HEK293 (cell line): ENCODE measurements at regions not wholly inside any gene's neighbourhood (a gene's known extent, or its start where the extent isn't known, plus 50 kb on each side); places are given as distances from the start of the nearest gene placed in this dataset.

Source experiments
- CTCF ChIA-PET: fragments of 350-600 bp; formaldehyde crosslinking; extraction: SDS; loops from one replicate; lab custom pipeline; 2021; ENCODE audit warnings: antibody characterized with exemption; lab: Yijun Ruan, JAX
- POLR2A ChIA-PET: fragments of 300-600 bp; formaldehyde crosslinking; extraction: SDS; loops from one replicate; lab custom pipeline; 2020; ENCODE audit warnings: antibody characterized with exemption, inconsistent platforms; lab: Yijun Ruan, JAX
- H3K27ac ChIP-seq: fragments of 200-500 bp; sonication (Bioruptor generic); 2 replicates; pipeline ENCODE4 v1.5.1; 2014; ENCODE audit warnings: low read depth, low read length, control low read depth, inconsistent platforms; ENCODE audit errors: extremely low read depth
- H3K36me3 ChIP-seq, 2 experiments: fragments of 200-500 bp in 1 of 2; sonication (Bioruptor generic) in 1 of 2; 1 replicate in 1 of 2; 2 replicates in 1 of 2; pipeline ENCODE4 v1.5.1; 2014 to 2017; ENCODE audit warnings: inconsistent platforms in 2 of 2, low read length in 2 of 2; ENCODE audit not compliant: control insufficient read depth in 2 of 2, insufficient read depth in 1 of 2
- H3K4me1 ChIP-seq: fragments of 200-500 bp; sonication (Bioruptor generic); 2 replicates; pipeline ENCODE4 v1.5.1; 2014; ENCODE audit warnings: mild to moderate bottlenecking, low read length, inconsistent platforms; ENCODE audit not compliant: control insufficient read depth, insufficient read depth
- H3K4me3 ChIP-seq: 2 replicates; pipeline ENCODE4 v1.5.1; 2011; ENCODE audit warnings: low read depth, mild to moderate bottlenecking, control low read depth, low read length, moderate library complexity
- H3K9me3 ChIP-seq: fragments of 200-500 bp; sonication (Bioruptor generic); 2 replicates; pipeline ENCODE4 v1.5.1; 2014; ENCODE audit warnings: low read depth, low read length, inconsistent platforms; ENCODE audit not compliant: control insufficient read depth, insufficient read depth
- GLI2 ChIP-seq: fragments of 450-650 bp; formaldehyde crosslinking; IDR thresholded peaks from 2 replicates; pipeline ENCODE4; 2017; ENCODE audit warnings: missing biosample characterization, missing genetic modification characterization, low read depth, borderline replicate concordance
- KLF1 ChIP-seq: fragments of 450-650 bp; formaldehyde crosslinking; IDR thresholded peaks from 2 replicates; pipeline ENCODE4 v1.5.1; 2016; ENCODE audit warnings: missing biosample characterization, missing genetic modification characterization
- REPIN1 ChIP-seq: fragments of 450-650 bp; formaldehyde crosslinking; IDR thresholded peaks from 2 replicates; pipeline ENCODE4 v1.5.1; 2017; ENCODE audit warnings: missing biosample characterization, missing genetic modification characterization, low read depth
- TCF7L2 ChIP-seq: IDR thresholded peaks from 2 replicates; pipeline ENCODE4 v1.6.1; 2011; ENCODE audit warnings: low read depth, mild to moderate bottlenecking, inconsistent platforms, low read length, moderate library complexity, borderline replicate concordance
- TRIM28 ChIP-seq: IDR thresholded peaks from 2 replicates; pipeline ENCODE4 v1.6.1; 2011; ENCODE audit warnings: low read length, control low read depth, borderline replicate concordance
- YY1 ChIP-seq: fragments of 450-650 bp; formaldehyde crosslinking; IDR thresholded peaks from 2 replicates; pipeline ENCODE4 v1.5.1; 2018; ENCODE audit warnings: missing biosample characterization, missing genetic modification characterization
- ZIC2 ChIP-seq: fragments of 450-650 bp; formaldehyde crosslinking; IDR thresholded peaks from 2 replicates; pipeline ENCODE4 v1.5.1; 2016; ENCODE audit warnings: missing biosample characterization, missing genetic modification characterization
- ZNF121 ChIP-seq: fragments of 450-650 bp; formaldehyde crosslinking; IDR thresholded peaks from 2 replicates; pipeline ENCODE4 v1.5.1; 2016; ENCODE audit warnings: missing biosample characterization, missing genetic modification characterization
- ZNF146 ChIP-seq: fragments of 450-650 bp; formaldehyde crosslinking; IDR thresholded peaks from 2 replicates; pipeline ENCODE4 v1.5.1; 2016; ENCODE audit warnings: missing biosample characterization, missing genetic modification characterization
- ZNF23 ChIP-seq: fragments of 450-650 bp; formaldehyde crosslinking; IDR thresholded peaks from 2 replicates; pipeline ENCODE4 v1.5.1; 2016; ENCODE audit warnings: missing biosample characterization, missing genetic modification characterization, borderline replicate concordance
- ZNF391 ChIP-seq: fragments of 450-650 bp; formaldehyde crosslinking; IDR thresholded peaks from 2 replicates; pipeline ENCODE4 v1.5.1; 2016; ENCODE audit warnings: low read depth, missing biosample characterization, missing genetic modification characterization, borderline replicate concordance
- ZNF416 ChIP-seq: fragments of 450-650 bp; formaldehyde crosslinking; IDR thresholded peaks from 2 replicates; pipeline ENCODE4 v1.5.1; 2016; ENCODE audit warnings: missing biosample characterization, missing genetic modification characterization
- ZNF426 ChIP-seq: fragments of 450-650 bp; formaldehyde crosslinking; IDR thresholded peaks from 2 replicates; pipeline ENCODE4 v1.5.1; 2017; ENCODE audit warnings: missing biosample characterization, missing genetic modification characterization, mild to moderate bottlenecking, inconsistent platforms, moderate library complexity
- ZNF433 ChIP-seq: fragments of 450-650 bp; formaldehyde crosslinking; IDR thresholded peaks from 2 replicates; pipeline ENCODE4 v1.5.1; 2016; ENCODE audit warnings: missing biosample characterization, missing genetic modification characterization, low read depth
- ZNF518A ChIP-seq: fragments of 450-650 bp; formaldehyde crosslinking; conservative IDR thresholded peaks from 2 replicates; pipeline ENCODE4 v1.5.1; 2016; ENCODE audit warnings: low read depth, missing biosample characterization, missing genetic modification characterization
- ZNF561 ChIP-seq: fragments of 450-650 bp; IDR thresholded peaks from 2 replicates; pipeline ENCODE4 v1.5.1; 2018; ENCODE audit warnings: missing biosample characterization, missing genetic modification characterization, borderline replicate concordance
- ZNF623 ChIP-seq: fragments of 450-650 bp; formaldehyde crosslinking; IDR thresholded peaks from 2 replicates; pipeline ENCODE4 v1.5.1; 2016; ENCODE audit warnings: missing biosample characterization, missing genetic modification characterization
- ZNF664 ChIP-seq: fragments of 450-650 bp; formaldehyde crosslinking; IDR thresholded peaks from 2 replicates; pipeline ENCODE4 v1.5.1; 2016; ENCODE audit warnings: missing biosample characterization, missing genetic modification characterization
- ZNF776 ChIP-seq: fragments of 450-650 bp; formaldehyde crosslinking; IDR thresholded peaks from 2 replicates; pipeline ENCODE4 v1.5.0; 2017; ENCODE audit warnings: missing biosample characterization, missing genetic modification characterization, borderline replicate concordance
- ZNF830 ChIP-seq: fragments of 450-650 bp; IDR thresholded peaks from 2 replicates; pipeline ENCODE4 v1.5.0; 2018; ENCODE audit warnings: missing biosample characterization, missing genetic modification characterization, low read depth, mild to moderate bottlenecking, moderate library complexity

- no peaks in the 10 kb centered on the region for H3K4me1 ChIP-seq
- CTCF ChIA-PET: no interaction called here
- POLR2A ChIA-PET: no interaction called here
Measured at GRCh38 chr1:22393587-22393986, 58.1 kb upstream of the ZBTB40 start.

GRCh38 chr1:22398656-22399420, 52.8 kb upstream of the ZBTB40 start:
- no peak overlapping the region for H3K27ac ChIP-seq
- ChIA-PET CTCF (interaction anchor here (0.6 to 1.3 kb wide), 4 partner anchors 10 to 304 kb away, joined by 3 to 4 read pairs (median 4); no protein-coding TSS in a partner anchor), POLR2A (no interaction called here)
- no peaks in the 10 kb centered on the region for H3K9me3 ChIP-seq
- no peak overlapping the region for H3K4me3 ChIP-seq
- no peaks in the 10 kb centered on the region for H3K36me3 ChIP-seq
- TF ChIP-seq ZNF776: no peak
- peak; percentile 33; the same call in 1 of the 2 replicates for TF ChIP-seq ZIC2
- H3K4me1 ChIP-seq: no peaks in the 10 kb centered on the region

More at GRCh38 chr1:22393587-22393986, 58.1 kb upstream of the ZBTB40 start:
- Histone ChIP-seq H3K4me3 (no peak overlapping the region), H3K9me3 (no peaks in the 10 kb centered on the region), H3K27ac (no peak overlapping the region), H3K36me3 (no peaks in the 10 kb centered on the region)
- no peak for TF ChIP-seq TCF7L2
- TF ChIP-seq ZNF664 (tag by site-specific recombination): no peak
- TF ChIP-seq ZNF830 (tag by site-specific recombination): no peak
- TF ChIP-seq ZNF121 (tag by site-specific recombination): no peak
- TF ChIP-seq ZNF623 (tag by site-specific recombination): no peak
- TF ChIP-seq ZNF23 (tag by site-specific recombination): no peak
- TF ChIP-seq TRIM28: no peak
- no peak for TF ChIP-seq ZNF146 (tag by site-specific recombination)
- TF ChIP-seq YY1: no peak
- TF ChIP-seq KLF1 (tag by site-specific recombination): no peak
- TF ChIP-seq REPIN1 (tag by site-specific recombination): no peak
- no peak for TF ChIP-seq ZNF391 (tag by site-specific recombination)
- TF ChIP-seq ZNF518A (tag by site-specific recombination): no peak
- no peak for TF ChIP-seq GLI2
- TF ChIP-seq ZNF416 (tag by site-specific recombination): no peak
- TF ChIP-seq ZNF433 (tag by site-specific recombination): no peak
- TF ChIP-seq ZNF426 (tag by site-specific recombination): no peak
- TF ChIP-seq ZNF561: no peak
